ENCODE measurements at regions not wholly inside any gene's neighbourhood (a gene's known extent, or its start where the extent isn't known, plus 50 kb on each side); places are given as distances from the start of the nearest gene placed in this dataset.

- no peak for DNase-seq (ENCODE audit: extremely low read depth, low read depth)
Measured at GRCh38 chr12:43123461-43123860, 428.5 kb downstream of the ADAMTS20 start.

- no peak for DNase-seq (ENCODE audit: extremely low read depth, low read depth)
Measured at GRCh38 chr12:43120150-43120549, 431.9 kb downstream of the ADAMTS20 start.

GRCh38 chr12:43118881-43119280, 433.1 kb downstream of the ADAMTS20 start:
- no peak for DNase-seq (ENCODE audit: extremely low read depth, low read depth)

GRCh38 chr12:43118234-43118633, 433.8 kb downstream of the ADAMTS20 start:
- no peak for DNase-seq (ENCODE audit: extremely low read depth, low read depth)

- no peak for DNase-seq (ENCODE audit: extremely low read depth, low read depth)
Measured at GRCh38 chr12:43117226-43117930, 434.6 kb downstream of the ADAMTS20 start.

- DNase-seq (ENCODE audit: extremely low read depth, low read depth): no peak
Measured at GRCh38 chr12:43115441-43116160, 436.4 kb downstream of the ADAMTS20 start.

- no peak for DNase-seq (ENCODE audit: extremely low read depth, low read depth)
Measured at GRCh38 chr12:43114316-43114715, 437.7 kb downstream of the ADAMTS20 start.

GRCh38 chr12:43113616-43114015, 438.4 kb downstream of the ADAMTS20 start:
- DNase-seq (ENCODE audit: extremely low read depth, low read depth): no peak

GRCh38 chr12:43113135-43113534, 438.9 kb downstream of the ADAMTS20 start:
- no peak for DNase-seq (ENCODE audit: extremely low read depth, low read depth)

GRCh38 chr12:43112101-43112920, 439.7 kb downstream of the ADAMTS20 start:
- DNase-seq (ENCODE audit: extremely low read depth, low read depth): no peak

GRCh38 chr12:43111608-43112007, 440.4 kb downstream of the ADAMTS20 start:
- DNase-seq (ENCODE audit: extremely low read depth, low read depth): no peak

GRCh38 chr12:43109631-43110345, 442.2 kb downstream of the ADAMTS20 start:
- no peak for DNase-seq (ENCODE audit: extremely low read depth, low read depth)

- DNase-seq (ENCODE audit: extremely low read depth, low read depth): no peak
Measured at GRCh38 chr12:43108656-43109055, 443.3 kb downstream of the ADAMTS20 start.

GRCh38 chr12:43107026-43107775, 444.8 kb downstream of the ADAMTS20 start:
- no peak for DNase-seq (ENCODE audit: extremely low read depth, low read depth)

- DNase-seq (ENCODE audit: extremely low read depth, low read depth): no peak
Measured at GRCh38 chr12:43106355-43106754, 445.6 kb downstream of the ADAMTS20 start.

GRCh38 chr12:43105426-43105981, 446.5 kb downstream of the ADAMTS20 start:
- no peak for DNase-seq (ENCODE audit: extremely low read depth, low read depth)

GRCh38 chr12:43104494-43104893, 447.5 kb downstream of the ADAMTS20 start:
- DNase-seq (ENCODE audit: extremely low read depth, low read depth): no peak

- no peak for DNase-seq (ENCODE audit: extremely low read depth, low read depth)
Measured at GRCh38 chr12:43103866-43104265, 448.1 kb downstream of the ADAMTS20 start.

GRCh38 chr12:43102546-43103264, 449.3 kb downstream of the ADAMTS20 start:
- no peak for DNase-seq (ENCODE audit: extremely low read depth, low read depth)
